ENCODE measurements at regions not wholly inside any gene's neighbourhood (a gene's known extent, or its start where the extent isn't known, plus 50 kb on each side); places are given as distances from the start of the nearest gene placed in this dataset.

DNA sequence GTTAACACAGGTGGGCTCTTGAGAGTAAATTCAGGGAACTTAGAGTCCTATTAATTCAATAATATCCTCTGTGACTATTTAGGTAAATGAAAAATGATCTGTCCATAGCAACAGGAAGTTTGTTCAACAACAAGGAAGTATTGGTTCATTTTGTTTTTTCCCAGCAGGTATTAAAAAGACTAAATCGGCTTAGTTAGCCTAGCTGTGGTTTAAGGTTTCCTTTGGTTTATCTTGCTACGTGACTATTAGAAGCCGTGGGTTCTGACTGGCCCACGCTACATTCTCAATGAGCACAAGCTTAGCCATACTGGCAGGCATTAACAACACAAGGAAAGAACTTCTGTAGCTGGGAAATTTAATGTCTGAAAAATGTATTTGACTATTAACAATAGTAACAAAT lies 168.8 kb upstream of the HS3ST1 start:
- H3K27ac ChIP-seq = no peak overlapping the region

GRCh38 chr4:11596989-11597388 lies 168.3 kb upstream of the HS3ST1 start:
- TF ChIP-seq ZFX (IDR thresholded peaks at IDR 0.05; ENCODE audit: borderline replicate concordance) = no peak
- no peak for TF ChIP-seq CTCF (IDR thresholded peaks at IDR 0.05)
- no peak overlapping the region for H3K27ac ChIP-seq

More for the DNA sequence above, 168.8 kb upstream of the HS3ST1 start:
- TF ChIP-seq CTCF (IDR thresholded peaks at IDR 0.05) (no peak), ZFX (IDR thresholded peaks at IDR 0.05; ENCODE audit: borderline replicate concordance) (no peak)

GRCh38 chr4:11593576-11594116 lies 165.0 kb upstream of the HS3ST1 start:
- H3K27ac ChIP-seq = no peak overlapping the region
- TF ChIP-seq ZFX (IDR thresholded peaks at IDR 0.05; ENCODE audit: borderline replicate concordance) (no peak), CTCF (IDR thresholded peaks at IDR 0.05) (no peak)

GRCh38 chr4:11592276-11592675 lies 163.6 kb upstream of the HS3ST1 start:
- TF ChIP-seq ZFX (IDR thresholded peaks at IDR 0.05; ENCODE audit: borderline replicate concordance) = no peak
- no peak for TF ChIP-seq CTCF (IDR thresholded peaks at IDR 0.05)
- no peak overlapping the region for H3K27ac ChIP-seq

GRCh38 chr4:11590132-11590531 lies 161.4 kb upstream of the HS3ST1 start:
- H3K27ac ChIP-seq = no peak overlapping the region
- TF ChIP-seq CTCF (IDR thresholded peaks at IDR 0.05) (no peak), ZFX (IDR thresholded peaks at IDR 0.05; ENCODE audit: borderline replicate concordance) (no peak)

GRCh38 chr4:11589676-11590075 lies 161.0 kb upstream of the HS3ST1 start:
- no peak for TF ChIP-seq ZFX (IDR thresholded peaks at IDR 0.05; ENCODE audit: borderline replicate concordance)
- TF ChIP-seq CTCF (IDR thresholded peaks at IDR 0.05) = no peak
- H3K27ac ChIP-seq = no peak overlapping the region

DNA sequence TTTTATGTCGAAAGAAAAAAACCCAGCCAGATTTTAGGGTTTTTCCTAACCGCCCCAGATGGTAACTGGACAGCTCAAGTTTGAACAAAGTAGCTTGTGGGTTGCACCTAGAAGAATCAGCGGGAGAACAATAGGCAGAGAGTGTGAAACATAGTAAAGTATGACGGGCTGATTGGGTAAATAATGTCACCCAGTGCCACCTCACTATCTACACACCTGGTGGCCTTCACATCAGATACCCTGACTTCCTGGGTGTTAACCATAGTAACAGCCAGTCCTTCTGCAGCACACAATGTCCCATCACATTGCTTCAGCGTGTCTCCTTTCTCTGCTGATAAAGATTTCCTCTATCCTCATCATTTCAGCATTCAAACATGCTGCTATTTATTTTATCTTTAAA lies 159.1 kb upstream of the HS3ST1 start:
- no peak overlapping the region for H3K27ac ChIP-seq
- TF ChIP-seq ZFX (IDR thresholded peaks at IDR 0.05; ENCODE audit: borderline replicate concordance) (no peak), CTCF (IDR thresholded peaks at IDR 0.05) (no peak)
